ENCODE measurements at regions not wholly inside any gene's neighbourhood (a gene's known extent, or its start where the extent isn't known, plus 50 kb on each side); places are given as distances from the start of the nearest gene placed in this dataset.
A peak's percentile ranks its signal among the peaks of the same experiment; 100 is the strongest.

DNA sequence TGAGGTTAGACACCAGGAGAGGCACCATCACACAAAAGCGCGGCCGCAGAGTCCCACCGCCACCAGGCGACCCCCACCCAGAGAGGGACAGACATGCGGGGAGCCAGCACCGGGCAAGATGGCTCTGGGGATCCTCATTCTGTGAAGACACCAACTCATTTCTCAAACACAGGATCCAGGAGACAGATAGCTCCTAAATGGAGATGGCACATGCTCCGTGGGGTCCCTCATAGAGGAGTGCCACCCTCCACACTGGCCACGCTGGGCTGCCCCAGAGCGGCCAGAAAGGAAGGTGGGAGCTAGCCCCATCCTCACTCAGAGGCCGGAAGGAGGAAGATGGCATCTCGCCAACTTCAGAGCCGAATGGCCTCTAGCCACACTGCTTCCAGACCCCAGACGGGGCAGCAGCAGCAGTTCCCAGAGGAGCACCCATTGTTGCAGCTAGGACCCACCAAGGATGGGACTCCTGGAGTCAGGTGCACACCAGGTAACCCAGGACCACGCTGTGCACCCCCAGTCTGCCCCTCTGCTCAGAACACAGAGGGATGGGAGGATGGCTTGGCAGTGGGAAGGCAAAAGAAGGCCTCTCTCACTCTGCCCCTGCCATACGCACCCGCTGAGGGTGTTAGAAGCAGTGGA, 78.6 kb downstream of the ZIC5 start:
- no peak for TF ChIP-seq CTCF (conservative IDR thresholded peaks at IDR 0.05)
- Mint-ChIP-seq H3K4me1 (peaks cover 25% of the 10 kb centered on the region), H3K4me3 (peak overlapping the region; percentile 20), H3K36me3 (ENCODE audit: low read depth) (no peaks in the 10 kb centered on the region), H3K27ac (ENCODE audit: unreplicated experiment) (no peak overlapping the region), H3K27me3 (ENCODE audit: low read depth) (peaks cover 84% of the 10 kb centered on the region), H3K9me3 (no peaks in the 10 kb centered on the region)
- DNase-seq (ENCODE audit: low read depth, low spot score), result no peak

GRCh38 chr13:99892196-99892613, 79.4 kb downstream of the ZIC5 start:
- H3K9me3 Mint-ChIP-seq, result no peaks in the 10 kb centered on the region
- no peaks in the 10 kb centered on the region for H3K36me3 Mint-ChIP-seq (ENCODE audit: low read depth)
- H3K4me3 Mint-ChIP-seq, result peak overlapping the region; percentile 20
- peaks cover 20% of the 10 kb centered on the region for H3K4me1 Mint-ChIP-seq
- no peak for DNase-seq (ENCODE audit: low read depth, low spot score)
- H3K27ac Mint-ChIP-seq (ENCODE audit: unreplicated experiment), result no peak overlapping the region
- no peak for TF ChIP-seq CTCF (conservative IDR thresholded peaks at IDR 0.05)
- H3K27me3 Mint-ChIP-seq (ENCODE audit: low read depth), result peaks cover 76% of the 10 kb centered on the region

- DNase-seq (ENCODE audit: low read depth, low spot score), result no peak
- Mint-ChIP-seq H3K36me3 (ENCODE audit: low read depth) (no peaks in the 10 kb centered on the region), H3K27me3 (ENCODE audit: low read depth) (peaks cover 50% of the 10 kb centered on the region), H3K27ac (ENCODE audit: unreplicated experiment) (no peak overlapping the region), H3K4me3 (no peak overlapping the region), H3K9me3 (no peaks in the 10 kb centered on the region), H3K4me1 (peaks cover 3% of the 10 kb centered on the region)
- TF ChIP-seq CTCF (conservative IDR thresholded peaks at IDR 0.05), result no peak
Measured at GRCh38 chr13:99886706-99887105, 84.9 kb downstream of the ZIC5 start.

GRCh38 chr13:99884913-99885312, 86.7 kb downstream of the ZIC5 start:
- peaks cover 32% of the 10 kb centered on the region for H3K27me3 Mint-ChIP-seq (ENCODE audit: low read depth)
- H3K27ac Mint-ChIP-seq (ENCODE audit: unreplicated experiment), result no peak overlapping the region
- H3K4me3 Mint-ChIP-seq, result no peak overlapping the region
- no peak for TF ChIP-seq CTCF (conservative IDR thresholded peaks at IDR 0.05)
- H3K9me3 Mint-ChIP-seq, result no peaks in the 10 kb centered on the region
- no peak for DNase-seq (ENCODE audit: low read depth, low spot score)
- no peaks in the 10 kb centered on the region for H3K36me3 Mint-ChIP-seq (ENCODE audit: low read depth)
- H3K4me1 Mint-ChIP-seq, result no peaks in the 10 kb centered on the region

DNA sequence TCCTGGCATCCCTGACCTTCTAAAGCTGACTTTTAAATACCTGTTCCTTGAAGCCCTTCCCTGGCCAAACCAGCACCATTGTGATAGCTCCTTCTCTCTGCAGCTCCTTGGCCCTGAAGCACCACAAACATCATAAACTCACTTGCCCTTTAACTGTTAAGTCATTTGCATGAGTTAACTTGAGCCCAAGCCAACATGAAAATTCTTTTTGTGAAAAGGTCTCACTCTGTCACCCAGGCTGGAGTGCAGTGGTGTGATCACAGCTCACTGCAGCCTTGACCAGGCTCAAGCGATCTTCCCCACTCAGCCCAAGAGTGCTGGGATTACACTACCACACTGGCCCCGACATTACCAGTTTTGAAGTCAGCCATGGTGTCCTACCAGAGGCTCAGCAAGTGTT, 87.8 kb downstream of the ZIC5 start:
- no peaks in the 10 kb centered on the region for H3K9me3 Mint-ChIP-seq
- H3K27me3 Mint-ChIP-seq (ENCODE audit: low read depth), result peaks cover 24% of the 10 kb centered on the region
- H3K4me3 Mint-ChIP-seq, result no peak overlapping the region
- no peak for TF ChIP-seq CTCF (conservative IDR thresholded peaks at IDR 0.05)
- H3K4me1 Mint-ChIP-seq, result peaks cover 4% of the 10 kb centered on the region
- H3K36me3 Mint-ChIP-seq (ENCODE audit: low read depth), result no peaks in the 10 kb centered on the region
- no peak for DNase-seq (ENCODE audit: low read depth, low spot score)
- no peak overlapping the region for H3K27ac Mint-ChIP-seq (ENCODE audit: unreplicated experiment)
